K562 (cell line): ENCODE measurements at regions not wholly inside any gene's neighbourhood (a gene's known extent, or its start where the extent isn't known, plus 50 kb on each side); places are given as distances from the start of the nearest gene placed in this dataset.

Experiments
- CC2D1A ChIP-seq: fragments of 450-650 bp; IDR thresholded peaks from 2 replicates; pipeline ENCODE4 v1.6.1; 2017; ENCODE audit warnings: mild to moderate bottlenecking
- CEBPB ChIP-seq: fragments of 450-650 bp; IDR thresholded peaks from 2 replicates; pipeline ENCODE4 v1.6.1; 2016; ENCODE audit warnings: missing genetic modification characterization, missing compliant biosample characterization
- CHD7 ChIP-seq: fragments of 200-600 bp; sonication (generic); IDR thresholded peaks from one replicate; pipeline ENCODE4 v1.6.1; 2012; ENCODE audit warnings: mild to moderate bottlenecking, low read depth, low read length, inconsistent platforms
- DACH1 ChIP-seq: fragments of 450-650 bp; IDR thresholded peaks from 2 replicates; pipeline ENCODE4 v1.6.1; 2018; ENCODE audit not compliant: partially characterized antibody
- HDGF ChIP-seq: fragments of 450-650 bp; IDR thresholded peaks from 2 replicates; pipeline ENCODE4 v1.6.1; 2016
- NBN ChIP-seq: fragments of 450-650 bp; IDR thresholded peaks from 2 replicates; pipeline ENCODE4 v1.6.1; 2016; ENCODE audit warnings: low read depth, mild to moderate bottlenecking
- NCOA2 ChIP-seq, 2 experiments: fragments of 450-650 bp; IDR thresholded peaks; 2 replicates each; pipeline ENCODE4 v1.6.1; 2018; ENCODE audit warnings: mild to moderate bottlenecking in 2 of 2, moderate library complexity in 1 of 2; ENCODE audit not compliant: partially characterized antibody in 2 of 2
- ZFPM2 ChIP-seq: fragments of 250-450 bp; sonication (Bioruptor Pico); IDR thresholded peaks from 2 replicates; pipeline ENCODE4 v1.5.1; 2022; ENCODE audit warnings: mild to moderate bottlenecking
- TF ChIP-seq, protein P1 (sequence below): fragments of 250-450 bp; sonication (Bioruptor Pico); IDR thresholded peaks from 2 replicates; pipeline ENCODE4 v1.4.0; 2020

DNA sequence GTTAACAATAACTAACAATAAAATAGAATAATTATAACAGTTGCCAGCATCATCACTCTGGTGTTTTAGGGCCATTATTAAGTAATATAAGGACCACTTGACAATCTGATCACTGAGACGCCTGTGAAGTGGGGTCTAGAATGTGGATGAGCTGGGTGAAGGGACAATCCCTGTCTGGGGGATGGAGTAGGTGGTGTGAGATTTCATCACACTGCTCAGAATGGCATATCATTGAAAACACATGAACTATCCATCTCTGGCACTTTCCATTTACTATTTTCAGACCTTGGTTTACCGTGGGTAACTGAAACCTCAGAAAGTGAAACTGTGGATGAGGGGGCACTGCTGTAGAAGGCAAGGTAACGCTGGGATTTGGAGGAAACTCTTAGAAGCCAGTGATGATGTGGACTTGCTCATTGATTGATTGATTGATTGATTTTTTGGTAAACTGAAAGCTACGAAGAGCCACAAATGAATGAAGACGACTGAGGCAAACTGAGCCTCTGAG lies 204.4 kb upstream of the TWIST2 start (continued):
- TF ChIP-seq CHD7 (no peak), CEBPB (tag) (no peak), ZFPM2 (CRISPR knock-in tag) (no peak), HDGF (no peak), CC2D1A (no peak), NCOA2 (IDR thresholded peaks at IDR 0.05; ENCODE audit: partially characterized antibody in 2 of 2) (no peak), DACH1 (no peak), NBN (no peak)
- TF ChIP-seq, protein P1, sequence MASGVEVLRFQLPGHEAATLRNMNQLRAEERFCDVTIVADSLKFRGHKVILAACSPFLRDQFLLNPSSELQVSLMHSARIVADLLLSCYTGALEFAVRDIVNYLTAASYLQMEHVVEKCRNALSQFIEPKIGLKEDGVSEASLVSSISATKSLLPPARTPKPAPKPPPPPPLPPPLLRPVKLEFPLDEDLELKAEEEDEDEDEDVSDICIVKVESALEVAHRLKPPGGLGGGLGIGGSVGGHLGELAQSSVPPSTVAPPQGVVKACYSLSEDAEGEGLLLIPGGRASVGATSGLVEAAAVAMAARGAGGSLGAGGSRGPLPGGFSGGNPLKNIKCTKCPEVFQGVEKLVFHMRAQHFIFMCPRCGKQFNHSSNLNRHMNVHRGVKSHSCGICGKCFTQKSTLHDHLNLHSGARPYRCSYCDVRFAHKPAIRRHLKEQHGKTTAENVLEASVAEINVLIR (CRISPR knock-in tag), result no peak
- TF ChIP-seq, all 486 proteins: peak for 0
